Panc1 (cell line): ENCODE measurements at regions not wholly inside any gene's neighbourhood (a gene's known extent, or its start where the extent isn't known, plus 50 kb on each side); places are given as distances from the start of the nearest gene placed in this dataset.

Experiments used
- ATAC-seq: fragments of 200-7000 bp; cut with Tn5 transposase; 2 replicates; pipeline ENCODE4 v1.9.1; 2020; ENCODE audit warnings: mild to moderate bottlenecking, moderate library complexity
- BruUV-seq: library from RNA; stranded (reverse); fragments of 400-500 nt; replicated peaks from 2 replicates; lab custom pipeline; 2021; lab: Mats Ljungman, UMichigan
- CTCF ChIA-PET: fragments of 300-600 bp; sonication (Branson Sonifier 250); formaldehyde crosslinking; loops from one replicate; lab custom pipeline; 2022; ENCODE audit warnings: antibody characterized with exemption; lab: Charles Lee
- POLR2A ChIA-PET: fragments of 300-600 bp; sonication (Branson Sonifier 250); formaldehyde crosslinking; loops from one replicate; lab custom pipeline; 2022; ENCODE audit warnings: antibody characterized with exemption; lab: Charles Lee
- DNase-seq: peaks from one replicate; pipeline ENCODE4 v3.0.0-alpha.2; 2010; ENCODE audit warnings: low read depth, low spot score
- H3K27ac ChIP-seq: 2 replicates; pipeline ENCODE4 v1.5.1; 2011; ENCODE audit warnings: mild to moderate bottlenecking, low read length, inconsistent platforms
- H3K27me3 ChIP-seq: fragments of 200-500 bp; sonication (Bioruptor generic); 2 replicates; pipeline ENCODE4 v1.6.0; 2014; ENCODE audit warnings: low read length, inconsistent platforms; ENCODE audit not compliant: control insufficient read depth, insufficient read depth
- H3K36me3 ChIP-seq: fragments of 200-500 bp; sonication (Bioruptor generic); 2 replicates; pipeline ENCODE4 v1.5.1; 2014; ENCODE audit warnings: inconsistent platforms, mild to moderate bottlenecking, low read length, moderate library complexity; ENCODE audit not compliant: control insufficient read depth, insufficient read depth
- H3K4me1 ChIP-seq: 2 replicates; pipeline ENCODE4 v1.5.1; 2011; ENCODE audit warnings: inconsistent platforms, mild to moderate bottlenecking, low read length, moderate library complexity; ENCODE audit not compliant: control insufficient read depth, insufficient read depth
- H3K4me3 ChIP-seq, 2 experiments: 2 replicates each; pipeline ENCODE4 v1.5.1; 2011 to 2012; ENCODE audit warnings: low read depth in 2 of 2, low read length in 2 of 2, mild to moderate bottlenecking in 2 of 2, inconsistent platforms in 1 of 2, moderate library complexity in 1 of 2
- H3K9me3 ChIP-seq: fragments of 200-500 bp; sonication (Bioruptor generic); 2 replicates; pipeline ENCODE4 v1.5.1; 2014; ENCODE audit warnings: low read depth, mild to moderate bottlenecking, inconsistent platforms, low read length, moderate library complexity; ENCODE audit not compliant: control insufficient read depth, insufficient read depth
- POLR2AphosphoS5 ChIP-seq: IDR thresholded peaks from 2 replicates; pipeline ENCODE4 v1.6.1; 2012; ENCODE audit warnings: mild to moderate bottlenecking, low read depth, low read length, moderate library complexity
- SIN3A ChIP-seq: IDR thresholded peaks from 2 replicates; pipeline ENCODE4 v1.6.1; 2012; ENCODE audit warnings: low read depth, mild to moderate bottlenecking, low read length, moderate library complexity, borderline replicate concordance; ENCODE audit not compliant: insufficient read depth
- TCF7L2 ChIP-seq: IDR thresholded peaks from 2 replicates; pipeline ENCODE4 v1.6.1; 2011; ENCODE audit warnings: mild to moderate bottlenecking, low read depth, low read length, inconsistent platforms
- in situ Hi-C: cut with HindIII; loops from 2 replicates; pipeline ENCODE4 v1.10.0; 2016; ENCODE audit warnings: low sequenced_read_pairs, low pct_unique_long_range_greater_than_20kb
- intact Hi-C: fragments of 100-400 bp; cut with micrococcal nuclease; formaldehyde crosslinking; loops from one replicate; pipeline ENCODE4 v1.10.0; 2022; ENCODE audit not compliant: unreplicated experiment
- TF ChIP-seq, protein P1 (sequence below), 2 experiments: IDR thresholded peaks; 2 replicates each; pipeline ENCODE4 v1.6.1; 2011 to 2012; ENCODE audit warnings: low read depth in 2 of 2, control low read depth in 1 of 2, low read length in 1 of 2, mild to moderate bottlenecking in 1 of 2, moderate library complexity in 1 of 2; ENCODE audit not compliant: insufficient read depth in 1 of 2
- TF ChIP-seq, protein P2 (sequence below): fragments of 450-650 bp; IDR thresholded peaks from 2 replicates; pipeline ENCODE4 v1.5.1; 2017; ENCODE audit warnings: mild to moderate bottlenecking

DNA sequence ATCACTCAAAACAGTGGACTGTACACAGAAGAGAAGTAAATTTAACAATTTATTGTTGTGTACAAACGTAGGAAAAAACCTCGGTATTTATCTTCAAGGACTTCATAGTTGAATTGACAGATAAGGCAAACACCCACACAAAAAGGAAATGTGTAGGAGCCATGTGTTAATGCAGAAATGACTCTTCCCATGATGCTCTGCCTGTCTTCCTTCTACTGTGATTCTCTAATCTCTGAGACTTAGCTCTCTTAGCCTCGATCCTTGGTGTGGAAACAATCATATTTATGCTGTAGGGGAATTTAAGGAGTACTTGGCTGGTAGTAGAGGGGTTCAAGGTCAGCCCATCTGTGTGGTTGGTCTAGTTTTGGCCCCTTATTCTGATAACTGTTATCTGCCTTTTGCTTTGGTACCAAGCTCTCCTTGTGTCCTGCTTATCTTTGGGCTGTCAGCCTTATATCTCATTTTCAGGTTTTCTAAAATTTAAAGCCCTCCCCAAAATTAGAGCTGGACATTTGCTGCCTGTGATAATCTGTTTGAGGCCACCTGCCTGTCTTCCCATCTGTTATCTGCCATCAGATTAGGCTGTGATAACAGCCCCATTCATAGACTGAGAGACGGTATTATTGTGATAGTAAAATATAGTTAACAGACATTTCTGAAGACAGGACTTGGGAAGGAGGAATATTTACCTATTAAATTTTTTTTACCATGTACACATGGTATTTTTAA is 81.7 kb downstream of the GPR85 start:
- POLR2A ChIA-PET, result no interaction called here
- H3K36me3 ChIP-seq, result no peaks in the 10 kb centered on the region

DNA sequence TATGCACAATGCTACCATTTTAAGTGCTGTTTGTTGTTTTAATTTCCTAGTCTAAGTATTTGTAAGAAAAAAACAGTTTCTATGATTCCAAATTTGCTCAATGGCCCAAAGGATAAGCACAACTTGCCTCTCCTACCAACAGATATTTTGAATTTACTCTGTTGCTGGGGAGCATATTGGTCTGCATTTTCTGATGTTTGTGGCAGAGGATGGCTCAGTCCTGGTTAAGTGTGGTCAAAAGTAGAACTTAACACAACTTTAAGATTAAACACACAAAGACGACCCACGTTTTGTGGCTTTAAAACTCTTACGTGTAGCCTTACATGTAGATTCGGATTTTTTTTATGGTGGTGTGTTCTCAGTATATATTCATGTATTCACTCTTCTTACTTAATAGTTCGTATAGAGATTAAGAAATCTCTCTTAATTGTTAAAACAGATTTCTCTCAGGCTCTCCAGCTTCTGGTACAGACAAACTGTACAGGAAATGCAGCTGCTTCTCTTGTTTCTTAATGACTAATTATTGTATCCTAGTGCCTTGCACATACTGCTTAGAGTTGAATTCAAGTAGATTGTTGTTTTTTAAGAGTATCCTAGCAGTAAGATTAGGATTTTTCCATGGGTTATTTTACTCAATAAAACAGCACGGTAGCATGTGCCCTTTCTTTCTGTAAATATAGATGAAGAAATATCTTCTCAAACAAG is 86.2 kb downstream of the GPR85 start:
- no peaks in the 10 kb centered on the region for H3K4me1 ChIP-seq
- ATAC-seq (no peak), DNase-seq (no peak)
- POLR2A ChIA-PET, result no interaction called here
- BruUV-seq, result no TSS peak
- no peaks in the 10 kb centered on the region for H3K27me3 ChIP-seq
- H3K27ac ChIP-seq, result no peak overlapping the region
- in situ Hi-C loops, result no loop called here
- H3K9me3 ChIP-seq, result no peaks in the 10 kb centered on the region
- H3K36me3 ChIP-seq, result no peaks in the 10 kb centered on the region
- no peak overlapping the region for H3K4me3 ChIP-seq
- TF ChIP-seq SIN3A (no peak), POLR2AphosphoS5 (no peak), TCF7L2 (no peak)
- TF ChIP-seq, protein P1, sequence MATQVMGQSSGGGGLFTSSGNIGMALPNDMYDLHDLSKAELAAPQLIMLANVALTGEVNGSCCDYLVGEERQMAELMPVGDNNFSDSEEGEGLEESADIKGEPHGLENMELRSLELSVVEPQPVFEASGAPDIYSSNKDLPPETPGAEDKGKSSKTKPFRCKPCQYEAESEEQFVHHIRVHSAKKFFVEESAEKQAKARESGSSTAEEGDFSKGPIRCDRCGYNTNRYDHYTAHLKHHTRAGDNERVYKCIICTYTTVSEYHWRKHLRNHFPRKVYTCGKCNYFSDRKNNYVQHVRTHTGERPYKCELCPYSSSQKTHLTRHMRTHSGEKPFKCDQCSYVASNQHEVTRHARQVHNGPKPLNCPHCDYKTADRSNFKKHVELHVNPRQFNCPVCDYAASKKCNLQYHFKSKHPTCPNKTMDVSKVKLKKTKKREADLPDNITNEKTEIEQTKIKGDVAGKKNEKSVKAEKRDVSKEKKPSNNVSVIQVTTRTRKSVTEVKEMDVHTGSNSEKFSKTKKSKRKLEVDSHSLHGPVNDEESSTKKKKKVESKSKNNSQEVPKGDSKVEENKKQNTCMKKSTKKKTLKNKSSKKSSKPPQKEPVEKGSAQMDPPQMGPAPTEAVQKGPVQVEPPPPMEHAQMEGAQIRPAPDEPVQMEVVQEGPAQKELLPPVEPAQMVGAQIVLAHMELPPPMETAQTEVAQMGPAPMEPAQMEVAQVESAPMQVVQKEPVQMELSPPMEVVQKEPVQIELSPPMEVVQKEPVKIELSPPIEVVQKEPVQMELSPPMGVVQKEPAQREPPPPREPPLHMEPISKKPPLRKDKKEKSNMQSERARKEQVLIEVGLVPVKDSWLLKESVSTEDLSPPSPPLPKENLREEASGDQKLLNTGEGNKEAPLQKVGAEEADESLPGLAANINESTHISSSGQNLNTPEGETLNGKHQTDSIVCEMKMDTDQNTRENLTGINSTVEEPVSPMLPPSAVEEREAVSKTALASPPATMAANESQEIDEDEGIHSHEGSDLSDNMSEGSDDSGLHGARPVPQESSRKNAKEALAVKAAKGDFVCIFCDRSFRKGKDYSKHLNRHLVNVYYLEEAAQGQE (IDR thresholded peaks at IDR 0.05; ENCODE audit: insufficient read depth in 1 of 2, low read depth in 2 of 2, low read length in 1 of 2), result no peak
- TF ChIP-seq, protein P2, sequence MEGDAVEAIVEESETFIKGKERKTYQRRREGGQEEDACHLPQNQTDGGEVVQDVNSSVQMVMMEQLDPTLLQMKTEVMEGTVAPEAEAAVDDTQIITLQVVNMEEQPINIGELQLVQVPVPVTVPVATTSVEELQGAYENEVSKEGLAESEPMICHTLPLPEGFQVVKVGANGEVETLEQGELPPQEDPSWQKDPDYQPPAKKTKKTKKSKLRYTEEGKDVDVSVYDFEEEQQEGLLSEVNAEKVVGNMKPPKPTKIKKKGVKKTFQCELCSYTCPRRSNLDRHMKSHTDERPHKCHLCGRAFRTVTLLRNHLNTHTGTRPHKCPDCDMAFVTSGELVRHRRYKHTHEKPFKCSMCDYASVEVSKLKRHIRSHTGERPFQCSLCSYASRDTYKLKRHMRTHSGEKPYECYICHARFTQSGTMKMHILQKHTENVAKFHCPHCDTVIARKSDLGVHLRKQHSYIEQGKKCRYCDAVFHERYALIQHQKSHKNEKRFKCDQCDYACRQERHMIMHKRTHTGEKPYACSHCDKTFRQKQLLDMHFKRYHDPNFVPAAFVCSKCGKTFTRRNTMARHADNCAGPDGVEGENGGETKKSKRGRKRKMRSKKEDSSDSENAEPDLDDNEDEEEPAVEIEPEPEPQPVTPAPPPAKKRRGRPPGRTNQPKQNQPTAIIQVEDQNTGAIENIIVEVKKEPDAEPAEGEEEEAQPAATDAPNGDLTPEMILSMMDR, result no peak
- intact Hi-C loops, result no loop called here
- CTCF ChIA-PET, result no interaction called here

More for the DNA sequence above, 81.7 kb downstream of the GPR85 start:
- no peaks in the 10 kb centered on the region for H3K9me3 ChIP-seq
- CTCF ChIA-PET, result interaction anchor here (0.5 kb wide), 1 partner anchor 433 kb away, joined by 3 read pairs; no protein-coding TSS in a partner anchor
- intact Hi-C loops (no loop called here), in situ Hi-C loops (no loop called here)
- H3K27ac ChIP-seq, result no peak overlapping the region
- no peak for ATAC-seq
- no peaks in the 10 kb centered on the region for H3K4me1 ChIP-seq
- H3K4me3 ChIP-seq, result no peak overlapping the region
- DNase-seq, result no peak
- no TSS peak for BruUV-seq
- TF ChIP-seq, protein P1 (IDR thresholded peaks at IDR 0.05; ENCODE audit: insufficient read depth in 1 of 2, low read depth in 2 of 2, low read length in 1 of 2), result no peak
- no peak for TF ChIP-seq SIN3A
- TF ChIP-seq TCF7L2, result no peak
- no peaks in the 10 kb centered on the region for H3K27me3 ChIP-seq
